Cardiac muscle cell (in vitro differentiated cells and primary cell): ENCODE measurements at regions not wholly inside any gene's neighbourhood (a gene's known extent, or its start where the extent isn't known, plus 50 kb on each side); places are given as distances from the start of the nearest gene placed in this dataset.

Source experiments
- DNase-seq, 2 donors: peaks; one replicate each; pipeline versions ENCODE4 v3.0.0 to v3.0.0-alpha.2; 2010 to 2017; ENCODE audit warnings: low read depth in 1 of 2, low spot score in 1 of 2
- H3K27ac ChIP-seq: fragments of 200-600 bp; sonication (generic); 2 replicates; pipeline ENCODE4 v1.5.1; 2016
- H3K27me3 ChIP-seq: fragments of 200-600 bp; sonication (generic); 2 replicates; pipeline ENCODE4 v1.6.0; 2016; ENCODE audit warnings: control low read depth
- H3K36me3 ChIP-seq: fragments of 200-600 bp; sonication (generic); 2 replicates; pipeline ENCODE4 v1.5.1; 2016; ENCODE audit warnings: control low read depth
- H3K4me1 ChIP-seq: fragments of 200-600 bp; sonication (generic); 2 replicates; pipeline ENCODE4 v1.8.1; 2017; ENCODE audit warnings: low read depth, mild to moderate bottlenecking, mixed run types
- H3K4me3 ChIP-seq: fragments of 200-600 bp; sonication (generic); 2 replicates; pipeline ENCODE4 v1.5.1; 2016; ENCODE audit warnings: mild to moderate bottlenecking
- H3K9me3 ChIP-seq: fragments of 200-600 bp; sonication (generic); 2 replicates; pipeline ENCODE4 v1.5.1; 2017; ENCODE audit warnings: low read depth, mild to moderate bottlenecking, control low read depth
- CTCF ChIP-seq: IDR thresholded peaks from 2 replicates; pipeline ENCODE4 v1.5.1; 2012; ENCODE audit warnings: low read depth, mild to moderate bottlenecking, low read length

DNA sequence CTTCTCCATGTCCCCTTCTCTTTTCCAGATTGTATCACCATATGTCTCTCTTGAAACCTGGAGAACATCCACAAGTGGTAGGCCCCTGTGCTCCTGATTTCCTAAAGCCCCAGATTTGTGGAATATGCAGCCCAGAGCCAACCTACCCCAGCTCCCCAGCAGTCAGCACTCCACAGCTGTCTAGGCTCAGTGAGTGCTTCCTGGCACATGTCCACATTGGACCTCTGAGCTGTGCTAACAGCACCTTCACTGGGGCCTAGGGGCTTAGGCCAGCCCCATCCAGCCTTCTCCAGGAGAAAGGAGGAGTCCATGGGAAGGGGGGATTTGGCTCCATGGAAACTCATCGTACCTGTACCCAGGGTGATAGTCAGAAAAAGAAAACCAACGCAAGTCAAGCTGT lies 192.7 kb downstream of the FGFR2 start:
- Histone ChIP-seq H3K4me3 (no peak overlapping the region), H3K9me3 (no peaks in the 10 kb centered on the region), H3K27ac (no peak overlapping the region), H3K4me1 (peaks cover 3% of the 10 kb centered on the region), H3K27me3 (no peaks in the 10 kb centered on the region), H3K36me3 (no peaks in the 10 kb centered on the region)
- DNase-seq = no peak
- no peak for TF ChIP-seq CTCF

- Histone ChIP-seq H3K4me3 (no peak overlapping the region), H3K27me3 (no peaks in the 10 kb centered on the region), H3K36me3 (no peaks in the 10 kb centered on the region), H3K27ac (no peak overlapping the region), H3K4me1 (peaks cover 3% of the 10 kb centered on the region), H3K9me3 (no peaks in the 10 kb centered on the region)
- TF ChIP-seq CTCF = no peak
- DNase-seq = no peak
Observed at GRCh38 chr10:121405953-121406352, 192.3 kb downstream of the FGFR2 start.

- H3K36me3 ChIP-seq = no peaks in the 10 kb centered on the region
- no peak for DNase-seq
- H3K27me3 ChIP-seq = no peaks in the 10 kb centered on the region
- peaks cover 3% of the 10 kb centered on the region for H3K4me1 ChIP-seq
- H3K4me3 ChIP-seq = no peak overlapping the region
- no peak for TF ChIP-seq CTCF
- no peaks in the 10 kb centered on the region for H3K9me3 ChIP-seq
- H3K27ac ChIP-seq = no peak overlapping the region
Observed at GRCh38 chr10:121406823-121407545, 191.3 kb downstream of the FGFR2 start.

GRCh38 chr10:121409466-121410104 lies 188.7 kb downstream of the FGFR2 start:
- H3K27me3 ChIP-seq = no peaks in the 10 kb centered on the region
- H3K36me3 ChIP-seq = no peaks in the 10 kb centered on the region

DNA sequence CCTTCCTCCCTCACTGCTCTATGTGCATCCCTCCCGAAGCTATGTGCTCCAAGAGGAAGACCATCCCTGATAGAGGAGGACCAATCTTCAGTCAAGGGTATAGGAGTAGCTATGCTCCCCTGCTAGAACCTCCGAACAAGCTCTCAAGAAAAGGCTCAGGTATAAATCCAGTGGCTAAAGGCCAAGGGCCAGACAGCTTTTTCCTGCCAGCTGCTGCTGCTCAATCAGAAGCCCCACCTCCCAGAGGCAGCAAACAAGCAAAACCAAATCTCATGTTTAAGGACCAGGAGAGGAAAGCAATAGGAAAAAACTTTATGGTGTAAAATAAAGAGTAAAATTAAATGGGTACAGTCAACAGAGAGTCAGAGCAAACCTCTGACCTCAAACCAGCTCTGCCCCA lies 187.2 kb downstream of the FGFR2 start:
- no peak for DNase-seq
- no peaks in the 10 kb centered on the region for H3K9me3 ChIP-seq
- H3K4me3 ChIP-seq = no peak overlapping the region
- peaks cover 6% of the 10 kb centered on the region for H3K4me1 ChIP-seq
- no peaks in the 10 kb centered on the region for H3K27me3 ChIP-seq
- no peak for TF ChIP-seq CTCF
- no peaks in the 10 kb centered on the region for H3K36me3 ChIP-seq
- no peak overlapping the region for H3K27ac ChIP-seq

More at GRCh38 chr10:121409466-121410104, 188.7 kb downstream of the FGFR2 start:
- Histone ChIP-seq H3K4me1 (peaks cover 3% of the 10 kb centered on the region), H3K4me3 (no peak overlapping the region), H3K9me3 (no peaks in the 10 kb centered on the region), H3K27ac (no peak overlapping the region)
- DNase-seq = no peak
- no peak for TF ChIP-seq CTCF
